H1 (cell line): ENCODE measurements at regions not wholly inside any gene's neighbourhood (a gene's known extent, or its start where the extent isn't known, plus 50 kb on each side); places are given as distances from the start of the nearest gene placed in this dataset.

Experiments used
- CTCF ChIA-PET: fragments of 300-600 bp; sonication (Branson Sonifier 250); formaldehyde crosslinking; loops from one replicate; lab custom pipeline; 2021; ENCODE audit not compliant: partially characterized antibody; lab: Charles Lee
- POLR2A ChIA-PET: fragments of 300-600 bp; sonication (Branson Sonifier 250); formaldehyde crosslinking; loops from one replicate; lab custom pipeline; 2021; ENCODE audit warnings: inconsistent platforms; ENCODE audit not compliant: partially characterized antibody; lab: Charles Lee
- DNase-seq, 2 experiments: peaks; one replicate each; pipeline versions ENCODE4 v3.0.0 to v3.0.0-alpha.2; 2010 to 2022; ENCODE audit warnings: low spot score in 2 of 2, low read depth in 1 of 2, mixed read lengths in 1 of 2
- FAIRE-seq: peaks from 2 replicates; lab custom pipeline; 2011; peaks lifted over from hg19 to GRCh38; lab: Jason Lieb, UNC
- H2AFZ ChIP-seq: 2 replicates; pipeline ENCODE4 v1.8.1; 2012; ENCODE audit warnings: low read length, inconsistent platforms
- H2AK5ac ChIP-seq: 2 replicates; pipeline ENCODE4 v1.6.1; 2013; ENCODE audit warnings: low read depth, low read length
- H2BK120ac ChIP-seq: replicated peaks from 2 replicates; pipeline ENCODE3; 2013; ENCODE audit warnings: low read depth, low read length, inconsistent platforms
- H2BK12ac ChIP-seq: 2 replicates; pipeline ENCODE4 v1.6.1; 2013; ENCODE audit warnings: low read depth, low read length
- H2BK15ac ChIP-seq: 2 replicates; pipeline ENCODE4 v1.6.1; 2013; ENCODE audit warnings: low read length
- H2BK20ac ChIP-seq: 2 replicates; pipeline ENCODE4 v1.6.1; 2013; ENCODE audit warnings: low read length
- H2BK5ac ChIP-seq: 2 replicates; pipeline ENCODE4 v1.6.1; 2013; ENCODE audit warnings: low read depth, low read length
- H3K14ac ChIP-seq: 2 replicates; pipeline ENCODE4 v1.6.1; 2013; ENCODE audit warnings: inconsistent platforms; ENCODE audit not compliant: insufficient read length
- H3K18ac ChIP-seq: 2 replicates; pipeline ENCODE4 v1.6.1; 2013; ENCODE audit warnings: low read length; ENCODE audit errors: extremely low read depth
- H3K23ac ChIP-seq: 2 replicates; pipeline ENCODE4 v1.6.1; 2013; ENCODE audit warnings: inconsistent platforms; ENCODE audit not compliant: insufficient read length
- H3K23me2 ChIP-seq: 2 replicates; pipeline ENCODE4 v1.6.1; 2013; ENCODE audit warnings: low read depth, low read length
- H3K27ac ChIP-seq: 2 replicates; pipeline ENCODE4 v1.6.1; 2011; ENCODE audit warnings: low read depth, low read length, inconsistent platforms
- H3K27me3 ChIP-seq, 4 experiments: replicated peaks in 1 of 4; 1 replicate in 1 of 4; 2 replicates in 3 of 4; pipeline versions ENCODE4 v1.6.1 to v1.8.1; 2011 to 2013; ENCODE audit warnings: low read length in 3 of 4, mild to moderate bottlenecking in 3 of 4, inconsistent platforms in 2 of 4, mixed read lengths in 2 of 4, moderate library complexity in 1 of 4; ENCODE audit not compliant: control insufficient read depth in 3 of 4, insufficient read depth in 3 of 4; ENCODE audit errors: extremely low read depth in 1 of 4
- H3K36me3 ChIP-seq, 4 experiments: 2 replicates each; pipeline versions ENCODE4 v1.6.1 to v1.8.1; 2011 to 2013; ENCODE audit warnings: mild to moderate bottlenecking in 4 of 4, low read length in 3 of 4, moderate library complexity in 2 of 4, control low read depth in 1 of 4, inconsistent platforms in 1 of 4; ENCODE audit not compliant: insufficient read depth in 4 of 4, control insufficient read depth in 2 of 4
- H3K4ac ChIP-seq: replicated peaks from 2 replicates; pipeline ENCODE3; 2013; ENCODE audit warnings: low read length, low read depth, mixed read lengths, inconsistent platforms; ENCODE audit not compliant: insufficient read length
- H3K4me1 ChIP-seq, 4 experiments: replicated peaks in 1 of 4; 1 replicate in 1 of 4; 2 replicates in 3 of 4; pipeline versions ENCODE4 v1.6.1 to v1.8.1; 2011 to 2013; ENCODE audit warnings: low read length in 3 of 4, inconsistent platforms in 2 of 4, mixed read lengths in 1 of 4; ENCODE audit not compliant: insufficient read depth in 4 of 4, control insufficient read depth in 3 of 4
- H3K4me2 ChIP-seq, 2 experiments: 2 replicates each; pipeline versions ENCODE4 v1.6.1 to v1.8.1; 2011 to 2013; ENCODE audit warnings: low read depth in 2 of 2, low read length in 2 of 2, control low read depth in 1 of 2, inconsistent platforms in 1 of 2, mild to moderate bottlenecking in 1 of 2; ENCODE audit not compliant: insufficient read depth in 1 of 2
- H3K4me3 ChIP-seq, 4 experiments: fragments of 200-600, 300-600 bp in 1 of 4; sonication (generic), shearing (Covaris generic), sonication (Bioruptor Twin) in 1 of 4; 2 replicates each; pipeline versions ENCODE4 v1.5.1 to v1.8.1; 2011 to 2016; ENCODE audit warnings: low read length in 4 of 4, low read depth in 3 of 4, control low read depth in 2 of 4, inconsistent platforms in 2 of 4, mild to moderate bottlenecking in 2 of 4, mixed read lengths in 1 of 4, moderate library complexity in 1 of 4; ENCODE audit not compliant: insufficient read depth in 2 of 4; ENCODE audit errors: extremely low read depth in 1 of 4
- H3K56ac ChIP-seq: replicated peaks from 2 replicates; pipeline ENCODE3; 2013; ENCODE audit warnings: low read depth, mild to moderate bottlenecking, mixed read lengths, low read length, inconsistent platforms; ENCODE audit not compliant: insufficient read length
- H3K79me1 ChIP-seq: 2 replicates; pipeline ENCODE4 v1.6.1; 2013; ENCODE audit warnings: low read depth, low read length, control low read depth
- H3K79me2 ChIP-seq, 2 experiments: 2 replicates each; pipeline versions ENCODE4 v1.6.1 to v1.8.1; 2012 to 2013; ENCODE audit warnings: low read length in 2 of 2, mild to moderate bottlenecking in 2 of 2, inconsistent platforms in 1 of 2; ENCODE audit not compliant: insufficient read depth in 2 of 2, control insufficient read depth in 1 of 2
- H3K9ac ChIP-seq, 4 experiments: replicated peaks in 1 of 4; 1 replicate in 1 of 4; 2 replicates in 3 of 4; pipeline versions ENCODE4 v1.6.1 to v1.8.1; 2011 to 2013; ENCODE audit warnings: low read depth in 3 of 4, low read length in 3 of 4, control low read depth in 2 of 4, mild to moderate bottlenecking in 2 of 4, moderate library complexity in 2 of 4, inconsistent platforms in 1 of 4; ENCODE audit errors: extremely low read depth in 1 of 4
- H3K9me3 ChIP-seq, 2 experiments: 2 replicates each; pipeline versions ENCODE4 v1.6.1 to v1.8.1; 2012 to 2013; ENCODE audit warnings: mild to moderate bottlenecking in 2 of 2, moderate library complexity in 2 of 2, control low read depth in 1 of 2, inconsistent platforms in 1 of 2, low read depth in 1 of 2, low read length in 1 of 2, mixed read lengths in 1 of 2; ENCODE audit not compliant: insufficient read depth in 2 of 2
- H4K20me1 ChIP-seq, 2 experiments: replicated peaks in 1 of 2; 2 replicates each; pipeline versions ENCODE3 to v1.8.1; 2011 to 2013; ENCODE audit warnings: inconsistent platforms in 2 of 2, low read length in 2 of 2, mild to moderate bottlenecking in 1 of 2; ENCODE audit not compliant: insufficient read depth in 2 of 2, control insufficient read depth in 1 of 2
- H4K5ac ChIP-seq: 2 replicates; pipeline ENCODE4 v1.6.1; 2013; ENCODE audit warnings: low read length, low read depth, mixed read lengths, inconsistent platforms; ENCODE audit not compliant: insufficient read length
- H4K8ac ChIP-seq: 2 replicates; pipeline ENCODE4 v1.8.0; 2013; ENCODE audit warnings: mild to moderate bottlenecking, moderate library complexity, low read length, inconsistent platforms; ENCODE audit not compliant: insufficient read depth; ENCODE audit errors: extremely low read depth
- H4K91ac ChIP-seq: replicated peaks from 2 replicates; pipeline ENCODE3; 2013; ENCODE audit warnings: low read length, mixed read lengths, inconsistent platforms; ENCODE audit not compliant: insufficient read length
- ASH2L ChIP-seq: fragments of 200-600, 300-600 bp; sonication (generic); IDR thresholded peaks from one replicate; pipeline ENCODE4 v1.7.1; 2017; ENCODE audit warnings: low read length
- ATF3 ChIP-seq: IDR thresholded peaks from 2 replicates; pipeline ENCODE4 v1.6.1; 2011; ENCODE audit warnings: low read depth, mild to moderate bottlenecking, low read length; ENCODE audit not compliant: insufficient read depth
- CBX8 ChIP-seq: fragments of 300-800, 300-1000 bp; sonication (generic); IDR thresholded peaks from 2 replicates; pipeline ENCODE4 v1.7.1; 2016; ENCODE audit warnings: low read depth, low read length, borderline replicate concordance
- EZH2 ChIP-seq: fragments of 200-600 bp; sonication (generic); IDR thresholded peaks from 2 replicates; pipeline ENCODE4 v1.7.1; 2012; ENCODE audit warnings: low read depth, mild to moderate bottlenecking, moderate library complexity, low read length, inconsistent platforms; ENCODE audit not compliant: severe bottlenecking
- GABPA ChIP-seq: IDR thresholded peaks from 2 replicates; pipeline ENCODE4 v1.6.1; 2011; ENCODE audit warnings: mild to moderate bottlenecking, low read length, moderate library complexity, borderline replicate concordance; ENCODE audit not compliant: insufficient read depth
- POLR2A ChIP-seq, 2 experiments: IDR thresholded peaks; 1 replicate in 1 of 2; 2 replicates in 1 of 2; pipeline ENCODE4 v1.6.1; 2011; ENCODE audit warnings: low read depth in 2 of 2, low read length in 2 of 2, mild to moderate bottlenecking in 2 of 2; ENCODE audit errors: control extremely low read depth in 1 of 2
- RBBP5 ChIP-seq: IDR thresholded peaks from 2 replicates; pipeline ENCODE4 v1.7.1; 2012; ENCODE audit warnings: low read depth, mild to moderate bottlenecking, inconsistent platforms, low read length, moderate library complexity, borderline replicate concordance
- SIN3A ChIP-seq, 2 experiments: IDR thresholded peaks in 1 of 2; conservative IDR thresholded peaks in 1 of 2; 2 replicates each; pipeline ENCODE4 v1.6.1; 2011 to 2012; ENCODE audit warnings: low read length in 2 of 2, improper control_type of control experiment in 1 of 2, low read depth in 1 of 2, mild to moderate bottlenecking in 1 of 2
- SUZ12 ChIP-seq: fragments of 200-600 bp; sonication (generic); IDR thresholded peaks from 2 replicates; pipeline ENCODE4 v1.6.1; 2012; ENCODE audit warnings: mild to moderate bottlenecking, inconsistent platforms, low read length, moderate library complexity, mixed read lengths
- WGBS, 2 experiments: shearing (Covaris generic) in 1 of 2; methylation state at CpG; one replicate each; pipeline versions ENCODE4 v1.1.6 to v1.1.7; 2013 to 2015; ENCODE audit warnings: low lambda C conversion rate in 2 of 2, mixed read lengths in 2 of 2, inconsistent platforms in 1 of 2, low coverage in 1 of 2, missing lambda C conversion rate in 1 of 2; ENCODE audit not compliant: insufficient replicate concordance in 2 of 2, insufficient coverage in 1 of 2, insufficient read length in 1 of 2; ENCODE audit errors: extremely low coverage in 1 of 2, missing lambda C conversion rate in 1 of 2; 5-methylcytosine and 5-hydroxymethylcytosine counted together

- FAIRE-seq (no peak), DNase-seq (no peak)
- no peak overlapping the region for H2BK15ac ChIP-seq
- H3K4me3 ChIP-seq = no peak overlapping the region
- H2BK120ac ChIP-seq = no peak overlapping the region
- no peak overlapping the region for H3K18ac ChIP-seq
- H4K20me1 ChIP-seq = no peaks in the 10 kb centered on the region
- H3K4ac ChIP-seq = no peak overlapping the region
- no peak overlapping the region for H2BK12ac ChIP-seq
- H2AK5ac ChIP-seq = no peak overlapping the region
- H3K14ac ChIP-seq = no peak overlapping the region
- CTCF ChIA-PET = interaction anchor here (0.6 kb wide), 1 partner anchor 10 kb away, joined by 4 read pairs; no protein-coding TSS in a partner anchor
- H3K79me2 ChIP-seq = no peaks in the 10 kb centered on the region
- H3K4me2 ChIP-seq = no peak overlapping the region
- H3K79me1 ChIP-seq = no peaks in the 10 kb centered on the region
- no peaks in the 10 kb centered on the region for H3K9me3 ChIP-seq
- no peaks in the 10 kb centered on the region for H3K23me2 ChIP-seq
- H3K36me3 ChIP-seq = no peaks in the 10 kb centered on the region
- 94% methylated on average over 1 of the region's 1 CpG; no CpG with 5 or more reads in 1 of the 2 experiments for WGBS, 2 experiments
- no peak overlapping the region for H2BK20ac ChIP-seq
- no peaks in the 10 kb centered on the region for H3K27me3 ChIP-seq
- H2AFZ ChIP-seq = no peak overlapping the region
- H3K9ac ChIP-seq = no peak overlapping the region
- H2BK5ac ChIP-seq = no peak overlapping the region
- no peak overlapping the region for H3K27ac ChIP-seq
- H3K56ac ChIP-seq = no peak overlapping the region
- H4K91ac ChIP-seq = no peak overlapping the region
- TF ChIP-seq SIN3A (conservative IDR thresholded peaks at IDR 0.05 in 1 of 2, IDR thresholded peaks at IDR 0.05 in 1 of 2; ENCODE audit: low read depth in 1 of 2, low read length in 2 of 2) (no peak), GABPA (no peak), CBX8 (no peak), RBBP5 (no peak), SUZ12 (no peak), ASH2L (no peak), ATF3 (no peak), POLR2A (IDR thresholded peaks at IDR 0.05; ENCODE audit: control extremely low read depth in 1 of 2, low read depth in 2 of 2, low read length in 2 of 2) (no peak), EZH2 (no peak)
- TF ChIP-seq, all 59 proteins: peak for 0
- Histone ChIP-seq H4K8ac (no peak overlapping the region), H4K5ac (no peak overlapping the region), H3K23ac (no peak overlapping the region), H3K4me1 (no peaks in the 10 kb centered on the region)
- POLR2A ChIA-PET = no interaction called here
These were observed 55.3 kb upstream of the KCNIP4 start for GRCh38 chr4:22003878-22004277.
